Fibroblast of pulmonary artery (primary cell): ENCODE measurements at regions not wholly inside any gene's neighbourhood (a gene's known extent, or its start where the extent isn't known, plus 50 kb on each side); places are given as distances from the start of the nearest gene placed in this dataset.

Experiments
- DNase-seq: peaks from one replicate; pipeline ENCODE4 v3.0.0-alpha.2; 2010; ENCODE audit warnings: low read depth
- H3K4me3 ChIP-seq: replicated peaks from 2 replicates; pipeline ENCODE4 v1.5.1; 2011; ENCODE audit warnings: low read depth, mild to moderate bottlenecking, control low read depth, low read length, moderate library complexity
- CTCF ChIP-seq: IDR thresholded peaks from 2 replicates; pipeline ENCODE4 v1.5.1; 2011; ENCODE audit warnings: mild to moderate bottlenecking, control low read depth, low read length, inconsistent platforms; ENCODE audit errors: missing control alignments

- no peak overlapping the region for H3K4me3 ChIP-seq
- no peak for TF ChIP-seq CTCF
- no peak for DNase-seq
These were observed 102.7 kb upstream of the ARHGAP42 start for GRCh38 chr11:100584201-100584985.

GRCh38 chr11:100585728-100586127 lies 101.4 kb upstream of the ARHGAP42 start:
- no peak for DNase-seq
- no peak for TF ChIP-seq CTCF
- no peak overlapping the region for H3K4me3 ChIP-seq

- TF ChIP-seq CTCF = no peak
- DNase-seq = no peak
- no peak overlapping the region for H3K4me3 ChIP-seq
These were observed 100.6 kb upstream of the ARHGAP42 start for GRCh38 chr11:100586361-100587101.

GRCh38 chr11:100592619-100593260 lies 94.3 kb upstream of the ARHGAP42 start:
- no peak for DNase-seq
- H3K4me3 ChIP-seq = no peak overlapping the region
- TF ChIP-seq CTCF = no peak

GRCh38 chr11:100593291-100593690 lies 93.8 kb upstream of the ARHGAP42 start:
- H3K4me3 ChIP-seq = no peak overlapping the region
- no peak for DNase-seq
- no peak for TF ChIP-seq CTCF

GRCh38 chr11:100594320-100594719 lies 92.8 kb upstream of the ARHGAP42 start:
- no peak overlapping the region for H3K4me3 ChIP-seq
- no peak for TF ChIP-seq CTCF
- DNase-seq = no peak
